ENCODE measurements at regions not wholly inside any gene's neighbourhood (a gene's known extent, or its start where the extent isn't known, plus 50 kb on each side); places are given as distances from the start of the nearest gene placed in this dataset.

- DNase-seq (no peak), ATAC-seq (peak in 6 of 8 donors; percentile 16 to 83 (median 52))
- 65 to 72% methylated on average over 4 of the region's 4 CpGs for WGBS, 2 donors
- H3K4me3 ChIP-seq: no peak overlapping the region
- H3K27me3 ChIP-seq: peaks cover 0 to 8% (median 0%) of the 10 kb centered on the region in 7 donors
- H3K9me3 ChIP-seq: no peaks in the 10 kb centered on the region
- intact Hi-C loops (cut with DNase I): no loop called here
- H3K36me3 ChIP-seq: no peaks in the 10 kb centered on the region
- TF ChIP-seq CTCF (IDR thresholded peaks at IDR 0.05): no peak
- peaks cover 0 to 15% (median 0%) of the 10 kb centered on the region in 9 donors for H3K4me1 ChIP-seq
- H3K27ac ChIP-seq: peak overlapping the region in 1 of 10 donors; percentile 6
Measured at GRCh38 chr5:159826351-159827214, 89.7 kb upstream of the ADRA1B start.

GRCh38 chr5:159827861-159828260 lies 88.4 kb upstream of the ADRA1B start:
- no peak for TF ChIP-seq CTCF (IDR thresholded peaks at IDR 0.05)
- Histone ChIP-seq H3K27ac (no peak overlapping the region), H3K4me1 (peaks cover 0 to 15% (median 0%) of the 10 kb centered on the region in 9 donors), H3K9me3 (no peaks in the 10 kb centered on the region), H3K27me3 (peaks cover 0 to 9% (median 0%) of the 10 kb centered on the region in 7 donors), H3K4me3 (no peak overlapping the region), H3K36me3 (no peaks in the 10 kb centered on the region)
- 74 to 78% methylated on average over 4 of the region's 4 CpGs for WGBS, 2 donors
- intact Hi-C loops (cut with DNase I): no loop called here
- DNase-seq (no peak), ATAC-seq (no peak)

- no peak for TF ChIP-seq CTCF (IDR thresholded peaks at IDR 0.05)
- no peak overlapping the region for H3K27ac ChIP-seq
Measured at GRCh38 chr5:159832073-159832472, 84.2 kb upstream of the ADRA1B start.

GRCh38 chr5:159833088-159833487 lies 83.2 kb upstream of the ADRA1B start:
- intact Hi-C loops (cut with DNase I): no loop called here
- WGBS, 2 donors: 32 to 44% methylated on average over 2 of the region's 2 CpGs
- DNase-seq (no peak), ATAC-seq (peak in 1 of 8 donors; percentile 65)
- Histone ChIP-seq H3K27me3 (peaks cover 0 to 11% (median 0%) of the 10 kb centered on the region in 7 donors), H3K4me3 (no peak overlapping the region), H3K9me3 (peaks cover 0 to 5% (median 0%) of the 10 kb centered on the region in 11 donors), H3K27ac (no peak overlapping the region), H3K4me1 (no peaks in the 10 kb centered on the region), H3K36me3 (no peaks in the 10 kb centered on the region)
- no peak for TF ChIP-seq CTCF (IDR thresholded peaks at IDR 0.05)

More at GRCh38 chr5:159832073-159832472, 84.2 kb upstream of the ADRA1B start:
- no peak for ATAC-seq
- DNase-seq: no peak
- H3K9me3 ChIP-seq: peaks cover 0 to 5% (median 0%) of the 10 kb centered on the region in 11 donors
- peaks cover 0 to 11% (median 0%) of the 10 kb centered on the region in 7 donors for H3K27me3 ChIP-seq
- no peaks in the 10 kb centered on the region for H3K4me1 ChIP-seq
- 48 to 52% methylated on average over 2 of the region's 2 CpGs for WGBS, 2 donors
- H3K36me3 ChIP-seq: no peaks in the 10 kb centered on the region
- intact Hi-C loops (cut with DNase I): no loop called here
- H3K4me3 ChIP-seq: no peak overlapping the region

All from heart right ventricle (tissue), 16 donors.